ENCODE measurements at regions not wholly inside any gene's neighbourhood (a gene's known extent, or its start where the extent isn't known, plus 50 kb on each side); places are given as distances from the start of the nearest gene placed in this dataset.
"Not testable (repeated sequence)": the region's sequence is repeated elsewhere in the genome, so short reads cannot be mapped to it uniquely, and the experiment has no call there.

GRCh38 chr14:81584495-81584894, 50.8 kb upstream of the SEL1L start:
- no peak for DNase-seq (ENCODE audit: low spot score)

- peak; percentile 5 for DNase-seq (ENCODE audit: low spot score)
Observed at GRCh38 chr14:81589381-81590065, 55.9 kb upstream of the SEL1L start.

- no peak for DNase-seq (ENCODE audit: low spot score)
Observed at GRCh38 chr14:81591266-81591665, 57.6 kb upstream of the SEL1L start.

GRCh38 chr14:81594012-81594411, 60.4 kb upstream of the SEL1L start:
- DNase-seq (ENCODE audit: low spot score) = no peak

- no peak for DNase-seq (ENCODE audit: low spot score)
Observed at GRCh38 chr14:81605660-81606059, 72.0 kb upstream of the SEL1L start.

- DNase-seq (ENCODE audit: low spot score) = no peak
Observed at GRCh38 chr14:81613341-81614045, 79.8 kb upstream of the SEL1L start.

- not testable (repeated sequence) for DNase-seq (ENCODE audit: low spot score)
Observed at GRCh38 chr14:81614302-81614701, 80.6 kb upstream of the SEL1L start.

GRCh38 chr14:81618695-81619094, 85.0 kb upstream of the SEL1L start:
- DNase-seq (ENCODE audit: low spot score) = no peak

- no peak for DNase-seq (ENCODE audit: low spot score)
Observed at GRCh38 chr14:81619816-81620215, 86.2 kb upstream of the SEL1L start.

GRCh38 chr14:81623771-81624396, 90.2 kb upstream of the SEL1L start:
- DNase-seq (ENCODE audit: low spot score) = not testable (repeated sequence)

- DNase-seq (ENCODE audit: low spot score) = no peak
Observed at GRCh38 chr14:81625343-81625742, 91.7 kb upstream of the SEL1L start.

GRCh38 chr14:81632157-81632556, 98.5 kb upstream of the SEL1L start:
- DNase-seq (ENCODE audit: low spot score) = no peak

- DNase-seq (ENCODE audit: low spot score) = no peak
Observed at GRCh38 chr14:81633496-81633895, 99.8 kb upstream of the SEL1L start.

GRCh38 chr14:81637639-81638038, 104.0 kb upstream of the SEL1L start:
- no peak for DNase-seq (ENCODE audit: low spot score)

GRCh38 chr14:81638656-81639280, 105.1 kb upstream of the SEL1L start:
- DNase-seq (ENCODE audit: low spot score) = no peak

GRCh38 chr14:81653626-81654025, 120.0 kb upstream of the SEL1L start:
- no peak for DNase-seq (ENCODE audit: low spot score)

GRCh38 chr14:81655423-81656314, 122.0 kb upstream of the SEL1L start:
- DNase-seq (ENCODE audit: low spot score) = no peak

- DNase-seq (ENCODE audit: low spot score) = no peak
Observed at GRCh38 chr14:81656811-81657210, 123.2 kb upstream of the SEL1L start.

GRCh38 chr14:81662066-81662465, 128.4 kb upstream of the SEL1L start:
- DNase-seq (ENCODE audit: low spot score) = no peak

GRCh38 chr14:81662570-81663197, 129.0 kb upstream of the SEL1L start:
- no peak for DNase-seq (ENCODE audit: low spot score)

- DNase-seq (ENCODE audit: low spot score) = no peak
Observed at GRCh38 chr14:81668626-81669274, 135.1 kb upstream of the SEL1L start.

All from hematopoietic multipotent progenitor cell treated with erythropoietin and hydrocortisone succinate and interleukin-3 and kit ligand, for 15 days (in vitro differentiated cells).